NCI-H345 (cell line): ENCODE measurements at regions not wholly inside any gene's neighbourhood (a gene's known extent, or its start where the extent isn't known, plus 50 kb on each side); places are given as distances from the start of the nearest gene placed in this dataset.
A peak's percentile ranks its signal among the peaks of the same experiment; 100 is the strongest.
"Not testable (repeated sequence)": the region's sequence is repeated elsewhere in the genome, so short reads cannot be mapped to it uniquely, and the experiment has no call there.

Experiments
- DNase-seq: peaks from one replicate; lab custom pipeline; 2025; lab: John Stamatoyannopoulos, UW

GRCh38 chr5:1983919-1984695 lies 101.4 kb upstream of the IRX4 start:
- no peak for DNase-seq

- no peak for DNase-seq
Measured at GRCh38 chr5:1983401-1983800, 100.7 kb upstream of the IRX4 start.

GRCh38 chr5:1982561-1982960 lies 99.8 kb upstream of the IRX4 start:
- not testable (repeated sequence) for DNase-seq

- no peak for DNase-seq
Measured at GRCh38 chr5:1975898-1976765, 93.4 kb upstream of the IRX4 start.

GRCh38 chr5:1975406-1975715 lies 92.6 kb upstream of the IRX4 start:
- DNase-seq = peak; percentile 23

GRCh38 chr5:1974501-1975405 lies 92.0 kb upstream of the IRX4 start:
- no peak for DNase-seq

GRCh38 chr5:1974081-1974480 lies 91.4 kb upstream of the IRX4 start:
- no peak for DNase-seq

GRCh38 chr5:1973391-1974013 lies 90.8 kb upstream of the IRX4 start:
- DNase-seq = no peak

- DNase-seq = no peak
Measured at GRCh38 chr5:1971944-1972343, 89.2 kb upstream of the IRX4 start.

GRCh38 chr5:1967736-1968135 lies 85.0 kb upstream of the IRX4 start:
- no peak for DNase-seq

GRCh38 chr5:1966461-1966860 lies 83.7 kb upstream of the IRX4 start:
- DNase-seq = no peak

GRCh38 chr5:1965925-1966324 lies 83.2 kb upstream of the IRX4 start:
- no peak for DNase-seq

- no peak for DNase-seq
Measured at GRCh38 chr5:1963941-1964451, 81.3 kb upstream of the IRX4 start.

GRCh38 chr5:1963358-1963757 lies 80.6 kb upstream of the IRX4 start:
- DNase-seq = no peak

GRCh38 chr5:1962619-1963355 lies 80.1 kb upstream of the IRX4 start:
- DNase-seq = no peak

GRCh38 chr5:1961952-1962595 lies 79.3 kb upstream of the IRX4 start:
- DNase-seq = no peak

GRCh38 chr5:1961304-1961946 lies 78.7 kb upstream of the IRX4 start:
- DNase-seq = no peak

GRCh38 chr5:1960595-1961303 lies 78.0 kb upstream of the IRX4 start:
- DNase-seq = no peak
